Loucy (cell line): ENCODE measurements at regions not wholly inside any gene's neighbourhood (a gene's known extent, or its start where the extent isn't known, plus 50 kb on each side); places are given as distances from the start of the nearest gene placed in this dataset.

ENCODE experiments used
- CTCF ChIP-seq: fragments of 200-600 bp; sonication (generic); conservative IDR thresholded peaks from 2 replicates; pipeline ENCODE4 v1.5.1; 2014; ENCODE audit warnings: mild to moderate bottlenecking, antibody characterized with exemption, low read length
- EZH2phosphoT487 ChIP-seq: fragments of 200-600 bp; IDR thresholded peaks from 2 replicates; pipeline ENCODE4 v1.6.1; 2018; ENCODE audit warnings: antibody characterized with exemption, mild to moderate bottlenecking, moderate library complexity, borderline replicate concordance

DNA sequence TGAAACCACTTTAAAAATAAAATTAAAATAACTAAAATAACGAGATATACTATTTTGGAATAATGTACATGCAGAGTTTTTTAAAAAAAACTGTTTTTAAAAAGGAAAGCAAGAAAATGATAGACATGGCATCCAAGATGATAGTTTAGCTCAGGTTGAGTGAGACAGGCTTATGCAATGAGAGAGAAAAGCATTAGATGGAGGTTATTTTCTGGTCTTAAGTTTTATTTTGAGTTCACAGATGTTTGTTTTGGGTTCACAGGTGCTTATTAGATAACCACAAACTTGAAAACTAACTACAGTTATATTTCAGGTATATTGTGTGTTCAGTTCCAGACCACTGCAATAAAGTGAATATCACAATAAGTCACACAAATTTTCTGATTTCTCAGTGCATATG is 413.6 kb upstream of the TMCO5A start:
- TF ChIP-seq CTCF (no peak), EZH2phosphoT487 (no peak)
